ENCODE measurements at regions not wholly inside any gene's neighbourhood (a gene's known extent, or its start where the extent isn't known, plus 50 kb on each side); places are given as distances from the start of the nearest gene placed in this dataset.

DNA sequence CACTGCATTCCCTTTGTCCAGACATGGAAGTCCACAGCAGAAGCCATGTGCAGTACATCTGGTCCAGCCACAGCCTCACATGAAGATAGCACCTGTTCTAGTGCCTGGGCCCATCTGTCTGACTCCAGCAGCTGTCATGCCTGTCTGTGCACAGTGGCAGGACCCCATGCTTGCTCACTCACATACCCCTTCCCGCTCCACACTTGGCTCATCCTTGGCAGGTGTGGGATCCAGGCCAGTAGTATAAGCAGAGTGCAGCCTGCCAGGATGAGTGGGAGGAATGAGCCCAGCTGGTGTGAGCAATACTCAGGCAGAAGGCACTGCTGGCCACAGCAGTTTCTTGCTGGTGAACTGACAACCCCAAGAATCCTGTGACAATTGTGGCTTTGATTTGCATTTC is 168.0 kb downstream of the PRDM9 start:
- DNase-seq, result no peak

DNA sequence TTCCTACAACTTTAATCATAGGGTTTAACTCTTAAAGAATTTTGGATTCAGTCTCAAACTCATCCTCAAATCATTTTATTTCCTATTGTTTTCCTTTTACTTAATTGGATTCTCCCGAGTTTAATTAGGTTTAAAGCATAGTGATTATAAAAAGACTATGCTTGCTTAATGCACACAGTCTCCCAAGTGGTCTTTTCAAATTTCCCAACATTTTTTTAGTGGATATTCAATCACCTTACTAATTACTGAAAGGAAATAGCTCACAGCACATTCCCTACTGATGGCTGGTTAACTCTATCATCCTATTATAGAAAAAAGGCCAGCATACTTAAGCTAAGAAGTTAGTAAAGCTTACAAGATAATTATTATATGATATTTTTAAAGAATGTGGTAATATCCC is 170.6 kb downstream of the PRDM9 start:
- Histone ChIP-seq H3K4me1 (no peaks in the 10 kb centered on the region), H3K9me3 (peaks cover 0 to 24% (median 16%) of the 10 kb centered on the region in 4 donors), H3K27me3 (no peaks in the 10 kb centered on the region), H3K4me3 (no peak overlapping the region), H3K36me3 (no peaks in the 10 kb centered on the region), H3K27ac (no peak overlapping the region)
- TF ChIP-seq EP300 (IDR thresholded peaks at IDR 0.05) (no peak), POLR2A (IDR thresholded peaks at IDR 0.05) (no peak), POLR2AphosphoS5 (IDR thresholded peaks at IDR 0.05) (no peak)
- TF ChIP-seq, protein P1, sequence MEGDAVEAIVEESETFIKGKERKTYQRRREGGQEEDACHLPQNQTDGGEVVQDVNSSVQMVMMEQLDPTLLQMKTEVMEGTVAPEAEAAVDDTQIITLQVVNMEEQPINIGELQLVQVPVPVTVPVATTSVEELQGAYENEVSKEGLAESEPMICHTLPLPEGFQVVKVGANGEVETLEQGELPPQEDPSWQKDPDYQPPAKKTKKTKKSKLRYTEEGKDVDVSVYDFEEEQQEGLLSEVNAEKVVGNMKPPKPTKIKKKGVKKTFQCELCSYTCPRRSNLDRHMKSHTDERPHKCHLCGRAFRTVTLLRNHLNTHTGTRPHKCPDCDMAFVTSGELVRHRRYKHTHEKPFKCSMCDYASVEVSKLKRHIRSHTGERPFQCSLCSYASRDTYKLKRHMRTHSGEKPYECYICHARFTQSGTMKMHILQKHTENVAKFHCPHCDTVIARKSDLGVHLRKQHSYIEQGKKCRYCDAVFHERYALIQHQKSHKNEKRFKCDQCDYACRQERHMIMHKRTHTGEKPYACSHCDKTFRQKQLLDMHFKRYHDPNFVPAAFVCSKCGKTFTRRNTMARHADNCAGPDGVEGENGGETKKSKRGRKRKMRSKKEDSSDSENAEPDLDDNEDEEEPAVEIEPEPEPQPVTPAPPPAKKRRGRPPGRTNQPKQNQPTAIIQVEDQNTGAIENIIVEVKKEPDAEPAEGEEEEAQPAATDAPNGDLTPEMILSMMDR (IDR thresholded peaks at IDR 0.05), result no peak
- intact Hi-C loops (cut with DNase I; ENCODE audit: low total_unique reads), result no loop called here
- no peak for DNase-seq
- WGBS, 5 donors, result 62 to 83% (median 79%) methylated on average over 1 of the region's 1 CpG

More for the DNA sequence above, 168.0 kb downstream of the PRDM9 start:
- H3K4me1 ChIP-seq, result no peaks in the 10 kb centered on the region
- H3K9me3 ChIP-seq, result peaks cover 0 to 24% (median 16%) of the 10 kb centered on the region in 4 donors
- intact Hi-C loops (cut with DNase I; ENCODE audit: low total_unique reads), result no loop called here
- TF ChIP-seq, protein P1 (IDR thresholded peaks at IDR 0.05), result no peak
- TF ChIP-seq POLR2AphosphoS5 (IDR thresholded peaks at IDR 0.05), result no peak
- no peak for TF ChIP-seq EP300 (IDR thresholded peaks at IDR 0.05)
- TF ChIP-seq POLR2A (IDR thresholded peaks at IDR 0.05), result no peak
- no peaks in the 10 kb centered on the region for H3K27me3 ChIP-seq
- no peaks in the 10 kb centered on the region for H3K36me3 ChIP-seq
- H3K4me3 ChIP-seq, result no peak overlapping the region
- no peak overlapping the region for H3K27ac ChIP-seq
- 85 to 100% (median 96%) methylated on average over 1 of the region's 1 CpG for WGBS, 5 donors

DNA sequence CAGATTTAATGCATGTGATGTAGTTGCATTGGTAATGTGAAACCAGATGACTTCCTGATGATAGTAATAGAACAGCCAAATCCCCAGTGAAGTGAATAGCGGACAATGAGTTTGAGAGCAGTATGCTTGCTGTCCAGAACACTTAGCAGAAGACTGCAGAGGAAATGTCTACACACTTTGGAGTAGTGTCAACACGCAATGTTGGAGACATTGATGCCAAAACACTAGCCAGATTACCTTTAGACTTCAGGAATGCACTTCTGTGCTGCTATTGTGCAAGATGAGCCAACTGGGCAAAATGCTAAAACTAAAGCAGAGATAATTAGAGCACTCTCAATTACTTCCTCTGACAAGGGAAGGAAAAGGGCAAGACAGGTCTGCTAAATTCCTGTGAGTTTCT is 176.7 kb downstream of the PRDM9 start:
- Histone ChIP-seq H3K9me3 (no peaks in the 10 kb centered on the region), H3K27me3 (no peaks in the 10 kb centered on the region), H3K4me3 (no peak overlapping the region), H3K4me1 (no peaks in the 10 kb centered on the region), H3K36me3 (no peaks in the 10 kb centered on the region), H3K27ac (no peak overlapping the region)
- TF ChIP-seq POLR2A (IDR thresholded peaks at IDR 0.05), result no peak
- no peak for TF ChIP-seq POLR2AphosphoS5 (IDR thresholded peaks at IDR 0.05)
- TF ChIP-seq, protein P1 (IDR thresholded peaks at IDR 0.05), result no peak
- TF ChIP-seq EP300 (IDR thresholded peaks at IDR 0.05), result no peak
- intact Hi-C loops (cut with DNase I; ENCODE audit: low total_unique reads), result no loop called here
- no peak for DNase-seq
- WGBS, 5 donors, result 23 to 44% (median 29%) methylated on average over 2 of the region's 2 CpGs

DNA sequence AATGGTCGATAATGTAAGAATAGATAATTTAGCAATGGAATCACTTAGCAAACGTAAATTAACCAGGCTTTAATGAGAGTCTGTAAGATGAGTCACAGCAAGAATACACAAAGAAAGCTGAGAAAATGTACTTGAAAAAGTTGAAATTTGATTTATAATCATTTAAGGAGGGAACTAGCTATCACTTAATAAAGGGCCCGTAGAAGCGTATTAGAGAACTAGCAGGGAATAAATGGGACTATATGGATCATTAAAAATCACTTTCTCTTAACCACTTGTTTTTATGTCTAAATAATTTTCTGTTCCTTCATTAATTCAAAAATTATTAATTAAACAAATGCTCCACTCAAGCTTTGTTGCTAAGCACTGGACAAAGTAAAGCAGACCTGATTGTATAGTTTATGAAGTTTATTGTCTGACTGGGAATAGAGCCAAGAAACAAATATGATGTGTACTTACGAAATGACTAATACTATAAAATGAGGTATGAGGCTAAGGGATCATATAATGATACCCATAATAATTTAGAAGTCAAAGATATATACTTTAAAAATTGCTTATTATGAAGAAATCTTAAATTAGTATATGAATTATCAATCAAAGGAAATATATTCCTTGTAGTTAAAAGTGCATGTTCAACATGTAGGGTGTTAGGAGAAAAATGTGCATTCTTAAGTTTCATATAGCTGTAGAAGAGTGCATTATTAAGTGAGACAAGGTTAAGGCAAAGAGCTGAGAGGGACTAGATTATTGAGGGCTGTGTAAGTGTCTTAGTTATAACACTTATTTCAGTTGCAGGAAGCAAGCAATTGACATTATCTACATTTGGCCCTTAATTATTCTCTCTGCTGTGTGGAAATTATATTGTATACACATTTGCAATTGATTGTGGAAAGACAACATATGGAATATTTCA is 196.8 kb downstream of the PRDM9 start:
- WGBS, 5 donors, result 52 to 70% (median 56%) methylated on average over 5 of the region's 5 CpGs
- no peaks in the 10 kb centered on the region for H3K27me3 ChIP-seq
- no peaks in the 10 kb centered on the region for H3K36me3 ChIP-seq
- no peak overlapping the region for H3K27ac ChIP-seq
- TF ChIP-seq, protein P1 (IDR thresholded peaks at IDR 0.05), result no peak
- TF ChIP-seq POLR2AphosphoS5 (IDR thresholded peaks at IDR 0.05), result no peak
- TF ChIP-seq POLR2A (IDR thresholded peaks at IDR 0.05), result no peak
- TF ChIP-seq EP300 (IDR thresholded peaks at IDR 0.05), result no peak
- no peak overlapping the region for H3K4me3 ChIP-seq
- no peaks in the 10 kb centered on the region for H3K9me3 ChIP-seq
- intact Hi-C loops (cut with DNase I; ENCODE audit: low total_unique reads), result no loop called here
- DNase-seq, result peak in 1 of 2 donors; percentile 21
- H3K4me1 ChIP-seq, result no peaks in the 10 kb centered on the region
